Psoas muscle (tissue), 7 donors: ENCODE measurements at regions not wholly inside any gene's neighbourhood (a gene's known extent, or its start where the extent isn't known, plus 50 kb on each side); places are given as distances from the start of the nearest gene placed in this dataset.

Experiments
- ATAC-seq, 4 donors: fragments of 200-7000 bp; cut with Tn5 transposase; one replicate each; pipeline ENCODE4 v1.9.1; 2020; ENCODE audit warnings: moderate library complexity in 3 of 4, mild to moderate bottlenecking in 2 of 4
- DNase-seq, 2 donors: peaks; one replicate each; pipeline ENCODE4 v3.0.0-alpha.2; 2020
- H3K27ac ChIP-seq: fragments of 200-600 bp; one replicate; pipeline ENCODE4 v1.8.0; 2022
- H3K27me3 ChIP-seq, 3 donors: fragments of 200-600 bp in 1 of 3; one replicate each; pipeline versions ENCODE4 v1.6.1 to v1.8.0; 2013 to 2022; ENCODE audit warnings: low read length in 2 of 3, mild to moderate bottlenecking in 2 of 3, moderate library complexity in 1 of 3; ENCODE audit not compliant: insufficient read depth in 3 of 3
- H3K36me3 ChIP-seq, 2 donors: fragments of 200-600 bp in 1 of 2; one replicate each; pipeline versions ENCODE4 v1.6.1 to v1.8.0; 2013 to 2022; ENCODE audit warnings: low read depth in 1 of 2, mild to moderate bottlenecking in 1 of 2, moderate library complexity in 1 of 2; ENCODE audit not compliant: insufficient read depth in 1 of 2
- H3K4me1 ChIP-seq: fragments of 200-600 bp; one replicate; pipeline ENCODE4 v1.8.0; 2022
- H3K4me3 ChIP-seq: fragments of 200-600 bp; one replicate; pipeline ENCODE4 v1.8.0; 2022; ENCODE audit warnings: mild to moderate bottlenecking
- H3K9me3 ChIP-seq: fragments of 200-600 bp; one replicate; pipeline ENCODE4 v1.8.0; 2022
- CTCF ChIP-seq: fragments of 200-600 bp; IDR thresholded peaks from one replicate; pipeline ENCODE4 v1.8.0; 2022; ENCODE audit warnings: antibody characterized with exemption
- WGBS, 3 donors: extraction: QIAGEN DNeasy Blood & Tissue Kit; methylation state at CpG; one replicate each; pipeline versions ENCODE4 v1.1.6 to v1.1.7; 2013; 5-methylcytosine and 5-hydroxymethylcytosine counted together
- intact Hi-C, 2 donors: fragments of 100-400 bp; cut with DNase I; formaldehyde crosslinking; loops; one replicate each; pipeline versions ENCODE4 v1.11.0 to v1.14.2; 2022
- donor health status: healthy with polysubstance abuse.
- donor health status: DM: no; HTN: no; CAD: no; lungs with moderate emphysema.
- donor health status: Bipolar disorder and iron deficiency.
- donor health status: healthy.
- donor health status: DM: yes; HTN: yes; CAD: no.
- donor health status: DM: no; HTN: no; CAD: no.
- donor health status: DM: yes; HTN: yes; CAD: no.

GRCh38 chr7:16951483-16952080, 69.8 kb upstream of the AGR3 start:
- Histone ChIP-seq H3K27ac (no peak overlapping the region), H3K36me3 (no peaks in the 10 kb centered on the region), H3K4me1 (peaks cover 5% of the 10 kb centered on the region), H3K4me3 (no peak overlapping the region), H3K27me3 (no peaks in the 10 kb centered on the region), H3K9me3 (no peaks in the 10 kb centered on the region)
- DNase-seq = no peak
- WGBS, 3 donors = 44 to 61% (median 54%) methylated on average over 3 of the region's 3 CpGs
- no peak for ATAC-seq
- no peak for TF ChIP-seq CTCF
- intact Hi-C loops = no loop called here

- no peak for TF ChIP-seq CTCF
- 7 to 9% (median 8%) methylated on average over 3 of the region's 3 CpGs for WGBS, 3 donors
- DNase-seq = no peak
- H3K27me3 ChIP-seq = no peaks in the 10 kb centered on the region
- H3K36me3 ChIP-seq = no peaks in the 10 kb centered on the region
- no peaks in the 10 kb centered on the region for H3K9me3 ChIP-seq
- peaks cover 5% of the 10 kb centered on the region for H3K4me1 ChIP-seq
- H3K4me3 ChIP-seq = no peak overlapping the region
- no peak overlapping the region for H3K27ac ChIP-seq
- no peak for ATAC-seq
- intact Hi-C loops = no loop called here
Observed at GRCh38 chr7:16954321-16954720, 72.5 kb upstream of the AGR3 start.

DNA sequence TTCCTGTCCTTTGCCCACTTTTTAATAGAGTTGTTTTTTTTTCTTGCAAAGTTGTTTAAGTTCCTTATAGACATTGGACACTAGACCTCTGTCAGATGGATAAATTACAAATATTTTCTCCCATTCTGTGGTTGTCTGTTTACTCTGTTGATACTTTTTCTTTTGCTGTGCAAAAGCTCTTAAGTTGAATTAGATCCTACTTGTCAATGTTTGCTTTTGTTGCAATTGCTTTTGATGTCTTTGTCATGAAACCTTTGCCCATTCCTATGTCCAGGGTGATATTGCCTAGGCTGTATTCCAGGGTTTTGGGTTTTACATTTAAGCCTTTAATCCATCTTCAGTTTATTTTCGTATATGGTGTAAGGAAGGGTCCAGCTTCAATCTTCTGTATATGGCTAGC, 76.9 kb upstream of the AGR3 start:
- no peak for ATAC-seq
- intact Hi-C loops = no loop called here
- no peak overlapping the region for H3K27ac ChIP-seq
- 37 to 51% (median 50%) methylated on average over 1 of the region's 1 CpG for WGBS, 3 donors
- no peak overlapping the region for H3K4me3 ChIP-seq
- no peaks in the 10 kb centered on the region for H3K9me3 ChIP-seq
- DNase-seq = no peak
- no peak for TF ChIP-seq CTCF
- H3K27me3 ChIP-seq = no peaks in the 10 kb centered on the region
- H3K36me3 ChIP-seq = no peaks in the 10 kb centered on the region
- H3K4me1 ChIP-seq = peaks cover 4% of the 10 kb centered on the region

DNA sequence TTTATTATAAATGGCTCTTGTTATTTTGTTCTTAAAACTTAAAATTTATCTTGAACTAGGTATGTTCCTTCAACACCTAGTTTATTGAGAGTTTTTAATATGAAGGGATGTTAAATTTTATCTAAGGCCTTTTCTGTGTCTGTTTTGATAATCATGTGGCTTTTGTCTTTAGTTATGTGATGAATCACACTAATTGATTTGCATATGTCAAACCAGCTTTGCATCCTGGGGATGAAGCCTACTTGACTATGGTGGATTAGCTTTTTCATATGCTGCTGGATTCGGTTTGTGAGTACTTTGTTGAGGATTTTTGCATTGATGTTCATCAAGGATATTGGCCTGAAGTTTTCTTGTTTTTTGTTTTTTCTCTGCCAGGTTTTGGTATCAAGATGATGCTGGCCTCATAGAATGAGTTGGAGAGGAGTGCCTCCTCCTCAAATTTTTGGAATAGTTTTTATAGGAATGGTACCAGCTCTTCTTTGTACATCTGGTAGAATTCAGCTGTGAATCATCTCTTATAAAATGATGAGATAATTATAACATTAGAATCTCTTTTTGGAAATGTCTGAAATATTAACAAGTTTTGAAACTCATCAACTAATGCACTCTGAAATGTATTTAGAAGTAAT, 78.7 kb upstream of the AGR3 start:
- TF ChIP-seq CTCF = no peak
- Histone ChIP-seq H3K27ac (no peak overlapping the region), H3K36me3 (no peaks in the 10 kb centered on the region), H3K27me3 (no peaks in the 10 kb centered on the region), H3K9me3 (no peaks in the 10 kb centered on the region), H3K4me1 (no peaks in the 10 kb centered on the region), H3K4me3 (no peak overlapping the region)
- intact Hi-C loops = no loop called here
- ATAC-seq (no peak), DNase-seq (no peak)
- WGBS, 3 donors = 58 to 86% (median 61%) methylated on average over 1 of the region's 1 CpG

DNA sequence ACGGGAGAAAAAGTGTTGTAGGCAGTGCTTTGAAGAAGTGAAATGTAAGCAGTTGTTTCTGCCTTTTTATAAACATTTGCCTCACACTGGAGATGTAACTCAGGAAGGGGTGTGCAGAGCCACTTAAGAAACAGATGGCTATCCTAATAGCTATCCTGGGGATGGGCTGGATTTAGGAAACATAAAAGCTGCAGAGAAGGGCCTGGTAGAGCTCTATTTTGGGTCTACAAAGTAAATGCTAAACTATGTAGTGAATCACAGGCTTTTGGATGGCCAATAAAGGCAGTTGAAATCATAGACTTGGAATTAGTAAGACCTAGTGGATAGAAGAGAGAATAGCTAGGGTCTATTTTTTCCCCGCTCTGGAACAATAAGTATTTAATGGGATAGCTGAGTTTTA, 79.9 kb upstream of the AGR3 start:
- H3K27ac ChIP-seq = no peak overlapping the region
- no peaks in the 10 kb centered on the region for H3K36me3 ChIP-seq
- H3K9me3 ChIP-seq = no peaks in the 10 kb centered on the region
- WGBS, 3 donors = 46 to 51% (median 50%) methylated on average over 2 of the region's 2 CpGs
- H3K27me3 ChIP-seq = no peaks in the 10 kb centered on the region
- H3K4me1 ChIP-seq = no peaks in the 10 kb centered on the region
- TF ChIP-seq CTCF = no peak
- intact Hi-C loops = no loop called here
- H3K4me3 ChIP-seq = no peak overlapping the region
- ATAC-seq = no peak
- DNase-seq = no peak
